Body of pancreas (tissue), 4 donors: ENCODE measurements at regions not wholly inside any gene's neighbourhood (a gene's known extent, or its start where the extent isn't known, plus 50 kb on each side); places are given as distances from the start of the nearest gene placed in this dataset.

Experiments
- CTCF ChIP-seq, 7 experiments: fragments of 450-650 bp in 4 of 7; fragments of 200-600 bp in 3 of 7; sonication (generic) in 3 of 7; IDR thresholded peaks; one replicate each; pipeline ENCODE4 v1.5.1; 2016 to 2019; ENCODE audit warnings: antibody characterized with exemption in 7 of 7
- POLR2A ChIP-seq, 3 donors: fragments of 450-650 bp; IDR thresholded peaks; one replicate each; pipeline ENCODE4 v1.6.1; 2016; ENCODE audit warnings: antibody characterized with exemption in 3 of 3, mild to moderate bottlenecking in 2 of 3

- TF ChIP-seq CTCF (IDR thresholded peaks at IDR 0.05) (no peak), POLR2A (IDR thresholded peaks at IDR 0.05) (no peak)
These were observed 157.0 kb upstream of the DEPDC1 start for GRCh38 chr1:68653882-68654281.
